Mesenchymal stem cell (in vitro differentiated cells and primary cell): ENCODE measurements at regions not wholly inside any gene's neighbourhood (a gene's known extent, or its start where the extent isn't known, plus 50 kb on each side); places are given as distances from the start of the nearest gene placed in this dataset.

Experiments used
- DNase-seq: peaks from one replicate; pipeline ENCODE4 v3.0.0-alpha.2; 2013
- H2AFZ ChIP-seq: one replicate; pipeline ENCODE4 v1.6.1; 2013; ENCODE audit warnings: low read depth, mild to moderate bottlenecking, control low read depth, inconsistent platforms, low read length, moderate library complexity
- H2AK5ac ChIP-seq: 2 replicates; pipeline ENCODE4 v1.6.1; 2013; ENCODE audit warnings: low read length, moderate library complexity, mild to moderate bottlenecking, inconsistent platforms; ENCODE audit not compliant: severe bottlenecking
- H2BK120ac ChIP-seq: one replicate; pipeline ENCODE4 v1.6.1; 2013; ENCODE audit warnings: low read depth, mild to moderate bottlenecking, inconsistent platforms, low read length, moderate library complexity
- H2BK12ac ChIP-seq, 2 experiments: one replicate each; pipeline ENCODE4 v1.6.1; 2013; ENCODE audit warnings: inconsistent platforms in 2 of 2, low read length in 2 of 2, mild to moderate bottlenecking in 2 of 2, moderate library complexity in 2 of 2, control low read depth in 1 of 2
- H2BK15ac ChIP-seq: one replicate; pipeline ENCODE4 v1.6.1; 2013; ENCODE audit warnings: mild to moderate bottlenecking, low read depth, inconsistent platforms; ENCODE audit not compliant: poor library complexity, severe bottlenecking
- H2BK5ac ChIP-seq: 2 replicates; pipeline ENCODE4 v1.6.1; 2013; ENCODE audit warnings: low read depth, mild to moderate bottlenecking, low read length, control low read depth, inconsistent platforms; ENCODE audit not compliant: poor library complexity, severe bottlenecking
- H3K14ac ChIP-seq, 2 experiments: one replicate each; pipeline ENCODE4 v1.6.1; 2013; ENCODE audit warnings: inconsistent platforms in 2 of 2, low read length in 2 of 2, control low read depth in 1 of 2, mild to moderate bottlenecking in 1 of 2, moderate library complexity in 1 of 2
- H3K18ac ChIP-seq, 2 experiments: one replicate each; pipeline ENCODE4 v1.6.1; 2013; ENCODE audit warnings: inconsistent platforms in 2 of 2, low read length in 2 of 2, control low read depth in 1 of 2, low read depth in 1 of 2, mild to moderate bottlenecking in 1 of 2
- H3K23ac ChIP-seq, 2 experiments: one replicate each; pipeline ENCODE4 v1.6.1; 2013; ENCODE audit warnings: inconsistent platforms in 2 of 2, low read length in 2 of 2, mild to moderate bottlenecking in 2 of 2, moderate library complexity in 2 of 2, control low read depth in 1 of 2
- H3K27ac ChIP-seq: 2 replicates; pipeline ENCODE4 v1.5.1; 2013; ENCODE audit warnings: mild to moderate bottlenecking, moderate library complexity, low read length, control low read depth, inconsistent platforms; ENCODE audit not compliant: poor library complexity, severe bottlenecking
- H3K27me3 ChIP-seq, 2 experiments: 2 replicates each; pipeline versions ENCODE4 v1.6.1 to v1.7.0; 2013; ENCODE audit warnings: low read length in 2 of 2, mild to moderate bottlenecking in 2 of 2, moderate library complexity in 2 of 2, control low read depth in 1 of 2, inconsistent platforms in 1 of 2; ENCODE audit not compliant: control insufficient read depth in 1 of 2, insufficient read depth in 1 of 2
- H3K36me3 ChIP-seq, 2 experiments: 2 replicates each; pipeline versions ENCODE4 v1.6.1 to v1.7.0; 2013; ENCODE audit warnings: low read length in 2 of 2, control low read depth in 1 of 2, inconsistent platforms in 1 of 2, low read depth in 1 of 2, mild to moderate bottlenecking in 1 of 2; ENCODE audit not compliant: insufficient read depth in 2 of 2, control insufficient read depth in 1 of 2
- H3K4ac ChIP-seq, 2 experiments: one replicate each; pipeline ENCODE4 v1.6.1; 2013; ENCODE audit warnings: inconsistent platforms in 2 of 2, low read length in 2 of 2, mild to moderate bottlenecking in 2 of 2, moderate library complexity in 2 of 2, control low read depth in 1 of 2, low read depth in 1 of 2
- H3K4me1 ChIP-seq: 2 replicates; pipeline ENCODE4 v1.6.1; 2013; ENCODE audit warnings: low read depth, low read length, control low read depth; ENCODE audit not compliant: control insufficient read depth, insufficient read depth
- H3K4me2 ChIP-seq: 2 replicates; pipeline ENCODE4 v1.6.1; 2013; ENCODE audit warnings: low read length, mild to moderate bottlenecking, inconsistent platforms; ENCODE audit not compliant: poor library complexity, severe bottlenecking
- H3K4me3 ChIP-seq, 2 experiments: 2 replicates each; pipeline versions ENCODE4 v1.5.1 to v1.7.0; 2013; ENCODE audit warnings: low read length in 2 of 2, mild to moderate bottlenecking in 2 of 2, control low read depth in 1 of 2, low read depth in 1 of 2; ENCODE audit not compliant: insufficient read depth in 1 of 2
- H3K79me1 ChIP-seq: replicated peaks from 2 replicates; pipeline ENCODE4 v1.6.1; 2013; ENCODE audit warnings: mild to moderate bottlenecking, control low read depth, low read length, inconsistent platforms; ENCODE audit not compliant: poor library complexity, severe bottlenecking
- H3K9ac ChIP-seq: 2 replicates; pipeline ENCODE4 v1.7.0; 2013; ENCODE audit warnings: mild to moderate bottlenecking, low read length, moderate library complexity
- H3K9me3 ChIP-seq: 2 replicates; pipeline ENCODE4 v1.7.0; 2013; ENCODE audit warnings: mild to moderate bottlenecking, low read length; ENCODE audit not compliant: control insufficient read depth
- H4K8ac ChIP-seq: one replicate; pipeline ENCODE4 v1.6.1; 2013; ENCODE audit warnings: inconsistent platforms, mild to moderate bottlenecking, low read length, moderate library complexity
- H4K91ac ChIP-seq: one replicate; pipeline ENCODE4 v1.6.1; 2013; ENCODE audit warnings: mild to moderate bottlenecking, low read length, inconsistent platforms
- WGBS: methylation state at CpG from one replicate; pipeline ENCODE4 v1.1.7; 2013; ENCODE audit warnings: mixed read lengths; 5-methylcytosine and 5-hydroxymethylcytosine counted together

- Histone ChIP-seq H2BK5ac (no peak overlapping the region), H3K27ac (no peak overlapping the region), H3K9me3 (peaks cover 4% of the 10 kb centered on the region), H2AK5ac (no peak overlapping the region), H2BK15ac (no peak overlapping the region), H3K27me3 (no peaks in the 10 kb centered on the region), H3K79me1 (no peaks in the 10 kb centered on the region), H3K23ac (no peak overlapping the region), H4K91ac (no peak overlapping the region), H3K18ac (no peak overlapping the region), H4K8ac (no peak overlapping the region), H3K9ac (no peak overlapping the region), H3K4me3 (no peak overlapping the region), H3K36me3 (no peaks in the 10 kb centered on the region), H3K4me2 (no peak overlapping the region), H2BK12ac (no peak overlapping the region), H3K4me1 (no peaks in the 10 kb centered on the region), H3K14ac (no peak overlapping the region), H2BK120ac (no peak overlapping the region), H3K4ac (no peak overlapping the region), H2AFZ (no peak overlapping the region)
- no peak for DNase-seq
- WGBS: no CpG with 5 or more reads among the region's 1 CpG
Measured at GRCh38 chr5:96538808-96539250, 105.8 kb upstream of the PCSK1 start.

- H4K8ac ChIP-seq: no peak overlapping the region
- no peaks in the 10 kb centered on the region for H3K79me1 ChIP-seq
- H3K27me3 ChIP-seq: no peaks in the 10 kb centered on the region
- no peak overlapping the region for H2BK15ac ChIP-seq
- peaks cover 8% of the 10 kb centered on the region for H3K9me3 ChIP-seq
- H4K91ac ChIP-seq: no peak overlapping the region
- no peak overlapping the region for H3K9ac ChIP-seq
- H2AK5ac ChIP-seq: no peak overlapping the region
- H2BK12ac ChIP-seq: no peak overlapping the region
- H3K23ac ChIP-seq: no peak overlapping the region
- no peaks in the 10 kb centered on the region for H3K4me1 ChIP-seq
- H3K14ac ChIP-seq: no peak overlapping the region
- no peak overlapping the region for H2BK5ac ChIP-seq
- H3K4me3 ChIP-seq: no peak overlapping the region
- no peaks in the 10 kb centered on the region for H3K36me3 ChIP-seq
- 100% methylated on average over 1 of the region's 1 CpG for WGBS
- H3K4ac ChIP-seq: no peak overlapping the region
- H3K27ac ChIP-seq: no peak overlapping the region
- no peak for DNase-seq
- H3K18ac ChIP-seq: no peak overlapping the region
- no peak overlapping the region for H2AFZ ChIP-seq
- H2BK120ac ChIP-seq: no peak overlapping the region
- H3K4me2 ChIP-seq: no peak overlapping the region
Measured at GRCh38 chr5:96546120-96546519, 113.1 kb upstream of the PCSK1 start.

GRCh38 chr5:96547486-96547885, 114.4 kb upstream of the PCSK1 start:
- Histone ChIP-seq H3K14ac (no peak overlapping the region), H4K8ac (no peak overlapping the region), H3K9ac (no peak overlapping the region), H3K9me3 (peaks cover 8% of the 10 kb centered on the region), H3K4ac (no peak overlapping the region), H2AK5ac (no peak overlapping the region), H3K23ac (no peak overlapping the region), H2BK15ac (no peak overlapping the region), H3K27ac (no peak overlapping the region), H2BK12ac (no peak overlapping the region), H2AFZ (no peak overlapping the region), H3K4me2 (no peak overlapping the region), H2BK120ac (no peak overlapping the region), H3K4me1 (no peaks in the 10 kb centered on the region), H3K27me3 (no peaks in the 10 kb centered on the region), H2BK5ac (no peak overlapping the region), H3K4me3 (no peak overlapping the region), H3K36me3 (no peaks in the 10 kb centered on the region), H4K91ac (no peak overlapping the region), H3K79me1 (no peaks in the 10 kb centered on the region), H3K18ac (no peak overlapping the region)
- WGBS: 94% methylated on average over 4 of the region's 4 CpGs
- DNase-seq: no peak

GRCh38 chr5:96548905-96549304, 113.3 kb upstream of the CAST start:
- H3K4me2 ChIP-seq: no peak overlapping the region
- no peak overlapping the region for H3K23ac ChIP-seq
- H3K79me1 ChIP-seq: no peaks in the 10 kb centered on the region
- H2BK5ac ChIP-seq: no peak overlapping the region
- H2AK5ac ChIP-seq: no peak overlapping the region
- H2BK15ac ChIP-seq: no peak overlapping the region
- no peaks in the 10 kb centered on the region for H3K27me3 ChIP-seq
- no peak overlapping the region for H4K8ac ChIP-seq
- DNase-seq: no peak
- no peak overlapping the region for H3K4ac ChIP-seq
- no peak overlapping the region for H3K9ac ChIP-seq
- H3K27ac ChIP-seq: no peak overlapping the region
- H4K91ac ChIP-seq: no peak overlapping the region
- H2BK12ac ChIP-seq: no peak overlapping the region
- no peak overlapping the region for H3K18ac ChIP-seq
- 17% methylated on average over 1 of the region's 2 CpGs for WGBS
- no peaks in the 10 kb centered on the region for H3K36me3 ChIP-seq
- H3K4me3 ChIP-seq: no peak overlapping the region
- H3K4me1 ChIP-seq: no peaks in the 10 kb centered on the region
- H2BK120ac ChIP-seq: no peak overlapping the region
- H3K9me3 ChIP-seq: peaks cover 4% of the 10 kb centered on the region
- H3K14ac ChIP-seq: no peak overlapping the region
- no peak overlapping the region for H2AFZ ChIP-seq
